Panc1 (cell line): ENCODE measurements at regions not wholly inside any gene's neighbourhood (a gene's known extent, or its start where the extent isn't known, plus 50 kb on each side); places are given as distances from the start of the nearest gene placed in this dataset.

Source experiments
- POLR2AphosphoS5 ChIP-seq: IDR thresholded peaks from 2 replicates; pipeline ENCODE4 v1.6.1; 2012; ENCODE audit warnings: mild to moderate bottlenecking, low read depth, low read length, moderate library complexity
- REST ChIP-seq, 2 experiments: IDR thresholded peaks; 2 replicates each; pipeline ENCODE4 v1.6.1; 2011 to 2012; ENCODE audit warnings: low read depth in 2 of 2, control low read depth in 1 of 2, low read length in 1 of 2, mild to moderate bottlenecking in 1 of 2, moderate library complexity in 1 of 2; ENCODE audit not compliant: insufficient read depth in 1 of 2
- SIN3A ChIP-seq: IDR thresholded peaks from 2 replicates; pipeline ENCODE4 v1.6.1; 2012; ENCODE audit warnings: low read depth, mild to moderate bottlenecking, low read length, moderate library complexity, borderline replicate concordance; ENCODE audit not compliant: insufficient read depth
- TCF7L2 ChIP-seq: IDR thresholded peaks from 2 replicates; pipeline ENCODE4 v1.6.1; 2011; ENCODE audit warnings: mild to moderate bottlenecking, low read depth, low read length, inconsistent platforms
- TF ChIP-seq, protein P1 (sequence below): fragments of 450-650 bp; IDR thresholded peaks from 2 replicates; pipeline ENCODE4 v1.5.1; 2017; ENCODE audit warnings: mild to moderate bottlenecking

DNA sequence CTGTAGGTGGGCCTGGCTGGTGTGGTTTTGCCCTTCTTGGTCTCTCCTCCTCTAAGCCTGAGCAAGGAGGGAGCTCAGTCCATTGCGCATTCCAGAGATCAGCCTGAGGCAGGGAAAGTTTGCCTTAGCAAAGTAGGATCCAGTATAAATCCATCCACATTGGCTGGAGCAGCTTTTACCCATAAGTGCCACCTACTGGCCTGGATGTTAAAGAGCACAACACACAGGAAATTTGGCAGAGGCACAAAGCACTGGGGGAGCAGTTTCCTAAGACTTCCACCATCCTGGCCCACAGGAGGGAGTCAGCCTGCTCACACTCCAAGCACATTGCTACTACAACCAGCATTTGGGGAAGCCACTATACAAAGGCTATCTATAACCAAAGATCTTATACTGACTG lies 1124.2 kb downstream of the SLITRK1 start:
- TF ChIP-seq REST (IDR thresholded peaks at IDR 0.05; ENCODE audit: insufficient read depth in 1 of 2, low read depth in 2 of 2, low read length in 1 of 2): no peak
- TF ChIP-seq, protein P1, sequence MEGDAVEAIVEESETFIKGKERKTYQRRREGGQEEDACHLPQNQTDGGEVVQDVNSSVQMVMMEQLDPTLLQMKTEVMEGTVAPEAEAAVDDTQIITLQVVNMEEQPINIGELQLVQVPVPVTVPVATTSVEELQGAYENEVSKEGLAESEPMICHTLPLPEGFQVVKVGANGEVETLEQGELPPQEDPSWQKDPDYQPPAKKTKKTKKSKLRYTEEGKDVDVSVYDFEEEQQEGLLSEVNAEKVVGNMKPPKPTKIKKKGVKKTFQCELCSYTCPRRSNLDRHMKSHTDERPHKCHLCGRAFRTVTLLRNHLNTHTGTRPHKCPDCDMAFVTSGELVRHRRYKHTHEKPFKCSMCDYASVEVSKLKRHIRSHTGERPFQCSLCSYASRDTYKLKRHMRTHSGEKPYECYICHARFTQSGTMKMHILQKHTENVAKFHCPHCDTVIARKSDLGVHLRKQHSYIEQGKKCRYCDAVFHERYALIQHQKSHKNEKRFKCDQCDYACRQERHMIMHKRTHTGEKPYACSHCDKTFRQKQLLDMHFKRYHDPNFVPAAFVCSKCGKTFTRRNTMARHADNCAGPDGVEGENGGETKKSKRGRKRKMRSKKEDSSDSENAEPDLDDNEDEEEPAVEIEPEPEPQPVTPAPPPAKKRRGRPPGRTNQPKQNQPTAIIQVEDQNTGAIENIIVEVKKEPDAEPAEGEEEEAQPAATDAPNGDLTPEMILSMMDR: 0 out of 2 replicates have a peak, but pooled peaks have one; percentile 13
- no peak for TF ChIP-seq POLR2AphosphoS5
- no peak for TF ChIP-seq TCF7L2
- TF ChIP-seq SIN3A: no peak
